HG03439 (cell line): ENCODE measurements at regions not wholly inside any gene's neighbourhood (a gene's known extent, or its start where the extent isn't known, plus 50 kb on each side); places are given as distances from the start of the nearest gene placed in this dataset.

Source experiments
- ATAC-seq: cut with Tn5 transposase; IDR thresholded peaks from one replicate; pipeline ENCODE4 v1.9.1; 2021; ENCODE audit warnings: mild to moderate bottlenecking, moderate library complexity; ENCODE audit not compliant: unreplicated experiment

GRCh38 chr3:177470197-177470941 is 273.1 kb upstream of the TBL1XR1 start:
- no peak for ATAC-seq

GRCh38 chr3:177471733-177472480 is 274.6 kb upstream of the TBL1XR1 start:
- no peak for ATAC-seq

GRCh38 chr3:177473184-177473583 is 275.9 kb upstream of the TBL1XR1 start:
- ATAC-seq, result no peak

- no peak for ATAC-seq
Measured at GRCh38 chr3:177473903-177474302, 276.6 kb upstream of the TBL1XR1 start.

DNA sequence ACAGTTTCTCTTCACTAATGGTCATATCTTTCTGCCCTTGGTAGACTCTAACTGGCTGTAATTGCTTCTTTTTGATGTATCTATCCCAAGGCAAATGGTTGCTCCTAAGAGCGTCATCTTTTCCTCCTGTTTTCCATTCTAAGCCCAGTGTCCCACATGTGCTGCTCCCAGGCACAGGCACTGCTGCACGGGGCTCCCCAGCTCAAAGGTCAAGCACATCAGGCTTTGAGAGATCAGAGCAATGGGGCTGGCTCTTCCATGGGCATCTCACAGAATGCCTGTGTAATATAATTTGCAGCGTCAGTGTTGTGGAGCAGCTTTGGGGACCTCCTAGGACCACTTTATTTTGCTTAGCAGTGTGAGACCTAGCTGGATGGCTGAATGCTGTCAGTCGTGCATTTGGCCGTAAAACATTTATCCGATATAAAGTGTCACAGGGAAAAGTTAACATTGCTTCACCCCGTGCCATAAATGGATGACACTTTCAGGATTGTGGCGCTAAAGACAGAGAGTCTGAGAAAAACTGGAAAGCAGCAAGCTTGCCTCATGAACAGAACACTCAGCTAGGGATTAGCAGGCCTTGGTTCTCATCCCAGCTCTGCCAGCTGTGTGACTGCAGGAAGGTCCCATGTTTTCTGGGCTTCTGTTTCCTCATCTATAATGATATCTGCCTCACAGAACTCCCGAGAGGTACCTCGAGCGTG is 277.5 kb upstream of the TBL1XR1 start:
- no peak for ATAC-seq

- ATAC-seq, result no peak
Measured at GRCh38 chr3:177475356-177475665, 278.0 kb upstream of the TBL1XR1 start.

GRCh38 chr3:177476495-177476894 is 279.2 kb upstream of the TBL1XR1 start:
- no peak for ATAC-seq

- no peak for ATAC-seq
Measured at GRCh38 chr3:177476921-177477435, 279.7 kb upstream of the TBL1XR1 start.

- ATAC-seq, result no peak
Measured at GRCh38 chr3:177478170-177478867, 281.0 kb upstream of the TBL1XR1 start.

- ATAC-seq, result no peak
Measured at GRCh38 chr3:177479630-177480029, 282.3 kb upstream of the TBL1XR1 start.

GRCh38 chr3:177481329-177481728 is 284.0 kb upstream of the TBL1XR1 start:
- no peak for ATAC-seq

GRCh38 chr3:177482048-177482691 is 284.9 kb upstream of the TBL1XR1 start:
- ATAC-seq, result no peak

DNA sequence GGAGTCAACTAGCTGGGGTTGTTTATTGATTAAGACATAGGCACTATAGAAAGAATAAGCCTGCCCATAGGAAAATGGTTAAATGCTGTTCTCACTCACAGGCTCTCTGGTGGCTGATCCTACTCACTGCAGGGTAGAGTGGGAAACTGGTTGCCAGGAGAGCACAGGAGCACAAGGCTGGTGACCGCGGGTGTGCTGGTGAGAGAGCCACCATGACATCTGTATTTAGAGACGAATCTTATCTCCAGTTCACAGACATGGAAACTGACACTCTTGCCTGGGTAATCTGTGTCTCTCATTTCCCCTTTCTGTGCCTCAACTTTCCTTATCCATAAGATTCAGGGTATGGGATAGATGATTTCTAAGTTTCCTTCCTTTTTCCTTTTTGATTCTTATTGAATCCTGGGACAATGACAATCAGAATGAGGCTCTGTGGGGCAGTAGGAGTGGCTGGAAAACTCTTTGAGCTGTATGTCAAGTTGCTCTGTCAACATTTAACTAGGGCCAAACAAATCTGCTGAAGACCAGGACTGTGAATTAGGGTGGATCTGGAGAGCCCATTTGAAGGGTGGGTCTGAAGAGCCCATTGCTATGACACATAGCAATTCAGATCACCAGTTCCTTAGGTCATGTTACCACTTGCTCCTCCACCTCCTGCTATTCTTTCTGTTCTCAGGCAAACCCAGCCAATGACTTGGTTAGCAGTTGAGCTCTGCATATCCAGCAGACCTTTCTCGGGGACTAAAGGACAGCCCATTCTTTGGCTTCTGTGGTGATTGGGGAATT is 286.1 kb upstream of the TBL1XR1 start:
- ATAC-seq, result no peak

GRCh38 chr3:177484206-177484605 is 286.9 kb upstream of the TBL1XR1 start:
- no peak for ATAC-seq

DNA sequence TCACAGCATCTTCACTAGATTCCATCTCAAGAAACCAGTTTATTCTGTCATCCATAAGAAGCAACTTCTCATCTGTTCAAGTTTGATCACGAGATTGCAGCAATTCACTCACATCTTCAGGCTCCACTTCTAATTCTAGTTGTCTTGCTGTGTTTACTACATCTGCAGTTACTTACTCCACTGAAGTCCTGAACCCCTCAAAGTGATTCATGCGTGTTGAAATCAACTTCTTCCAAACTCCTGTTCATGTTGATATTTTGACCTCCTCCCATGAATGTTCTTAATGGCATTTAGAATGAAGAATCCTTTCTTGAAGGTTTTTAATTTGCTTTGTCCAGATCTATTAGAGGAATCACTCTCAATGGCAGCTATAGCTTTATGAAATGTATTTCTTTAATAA is 287.6 kb upstream of the TBL1XR1 start:
- ATAC-seq, result no peak

DNA sequence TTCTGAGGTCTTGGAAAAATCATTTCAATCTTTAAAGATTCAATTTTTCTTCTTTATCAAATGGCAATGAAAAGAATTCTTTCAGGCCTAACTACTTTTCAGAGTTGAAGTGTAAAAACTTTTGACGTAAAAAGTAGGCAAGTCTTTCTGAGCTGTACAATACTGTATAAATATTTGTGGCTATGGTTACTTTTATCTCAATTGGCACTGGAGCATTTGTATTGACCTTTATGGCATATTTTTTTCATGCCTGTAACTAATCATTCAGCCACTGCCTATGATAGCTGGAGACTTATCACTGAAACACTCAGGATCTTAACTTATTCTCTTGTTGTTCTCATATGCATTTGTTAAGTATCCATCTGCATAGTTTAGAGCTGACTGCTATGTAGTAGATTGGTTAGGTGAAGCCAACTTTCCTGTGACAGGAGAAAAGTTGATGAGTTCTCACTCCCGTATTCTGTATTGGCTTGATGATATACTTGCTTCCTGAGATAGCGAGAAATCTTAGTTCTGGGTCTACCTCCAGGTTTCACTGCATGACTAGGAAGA is 290.4 kb upstream of the TBL1XR1 start:
- no peak for ATAC-seq

DNA sequence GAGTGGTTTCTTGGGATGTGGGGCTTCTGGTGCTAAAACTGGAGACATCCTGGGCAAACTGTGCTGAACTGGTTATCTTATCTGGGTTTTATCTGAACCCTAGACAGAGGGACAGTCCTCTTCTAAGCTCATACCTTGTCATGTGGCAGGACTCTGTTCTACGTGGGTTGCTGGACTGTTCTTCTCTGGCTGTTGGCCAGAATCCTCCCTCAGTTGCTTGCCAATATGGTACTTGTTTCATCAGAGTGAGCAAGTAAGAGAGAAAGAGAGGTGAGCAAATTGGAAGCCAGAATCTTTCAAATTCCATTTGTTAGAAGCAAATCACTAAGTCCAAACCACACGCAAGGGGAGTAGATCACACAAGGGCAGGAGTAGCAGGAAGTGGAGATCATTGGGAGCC is 291.5 kb upstream of the TBL1XR1 start:
- ATAC-seq, result no peak

DNA sequence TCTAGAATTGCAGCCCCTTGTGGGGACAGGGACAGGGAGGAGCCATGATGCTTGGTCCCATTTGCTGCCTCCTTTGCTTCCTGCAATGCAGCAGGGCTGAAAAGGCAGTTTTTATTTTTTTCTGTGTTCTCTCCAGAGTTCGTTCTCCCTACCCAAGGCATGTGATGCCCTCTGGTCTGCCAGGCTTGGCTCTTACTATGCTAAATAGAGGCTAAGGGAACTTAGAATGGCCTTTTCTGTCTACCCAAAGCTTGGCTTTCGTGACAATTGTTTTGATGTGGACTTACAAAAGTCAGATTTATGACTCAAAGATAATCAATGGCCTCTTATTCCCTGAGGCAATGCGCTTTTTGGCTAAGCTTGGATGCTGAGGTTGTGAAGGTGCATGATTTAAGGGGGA is 293.3 kb upstream of the TBL1XR1 start:
- no peak for ATAC-seq

- ATAC-seq, result no peak
Measured at GRCh38 chr3:177491296-177492032, 294.2 kb upstream of the TBL1XR1 start.
